Testis (tissue), 2 donors: ENCODE measurements at regions not wholly inside any gene's neighbourhood (a gene's known extent, or its start where the extent isn't known, plus 50 kb on each side); places are given as distances from the start of the nearest gene placed in this dataset.

ENCODE experiments used
- DNase-seq: peaks from one replicate; pipeline ENCODE4 v3.0.0-alpha.2; 2019
- H3K27ac ChIP-seq, 2 donors: fragments of 200-600 bp; sonication (generic); one replicate each; pipeline ENCODE4 v1.5.1; 2019
- H3K27me3 ChIP-seq: fragments of 200-600 bp; sonication (generic); one replicate; pipeline ENCODE4 v1.5.1; 2019
- H3K36me3 ChIP-seq: fragments of 200-600 bp; sonication (generic); one replicate; pipeline ENCODE4 v1.5.1; 2017; ENCODE audit warnings: low read depth; ENCODE audit errors: missing control alignments
- H3K4me1 ChIP-seq: fragments of 200-600 bp; sonication (generic); one replicate; pipeline ENCODE4 v1.5.1; 2019
- H3K4me3 ChIP-seq, 2 donors: fragments of 200-600 bp; sonication (generic); one replicate each; pipeline ENCODE4 v1.5.1; 2017 to 2019
- H3K9me3 ChIP-seq: fragments of 200-600 bp; sonication (generic); one replicate; pipeline ENCODE4 v1.5.1; 2017
- CTCF ChIP-seq, 3 experiments: fragments of 450-650 bp in 2 of 3; fragments of 200-600 bp in 1 of 3; sonication (generic) in 1 of 3; IDR thresholded peaks; one replicate each; pipeline ENCODE4 v1.5.1; 2016 to 2019; ENCODE audit warnings: antibody characterized with exemption in 3 of 3, mild to moderate bottlenecking in 2 of 3, moderate library complexity in 1 of 3
- POLR2A ChIP-seq: fragments of 450-650 bp; IDR thresholded peaks from one replicate; pipeline ENCODE4 v1.6.1; 2017; ENCODE audit warnings: antibody characterized with exemption, mild to moderate bottlenecking, moderate library complexity
- WGBS, 2 donors: methylation state at CpG; one replicate each; pipeline ENCODE4 v1.1.5; 2018; 5-methylcytosine and 5-hydroxymethylcytosine counted together
- intact Hi-C: fragments of 100-400 bp; cut with DNase I; formaldehyde crosslinking; loops from one replicate; pipeline ENCODE4 v1.15.1; 2023; ENCODE audit warnings: low total_unique reads

GRCh38 chr20:12824328-12825225 lies 184.2 kb upstream of the SPTLC3 start:
- Histone ChIP-seq H3K36me3 (no peaks in the 10 kb centered on the region), H3K9me3 (no peaks in the 10 kb centered on the region), H3K27me3 (no peaks in the 10 kb centered on the region), H3K27ac (peak overlapping the region in 1 of 2 donors; percentile 3), H3K4me3 (no peak overlapping the region), H3K4me1 (no peaks in the 10 kb centered on the region)
- TF ChIP-seq POLR2A, result no peak
- no peak for DNase-seq
- intact Hi-C loops, result no loop called here
- 35 to 41% methylated on average over 6 of the region's 6 CpGs for WGBS, 2 donors

- Histone ChIP-seq H3K36me3 (no peaks in the 10 kb centered on the region), H3K27me3 (no peaks in the 10 kb centered on the region), H3K27ac (no peak overlapping the region), H3K4me3 (no peak overlapping the region), H3K9me3 (no peaks in the 10 kb centered on the region), H3K4me1 (no peaks in the 10 kb centered on the region)
- DNase-seq, result no peak
- no peak for TF ChIP-seq POLR2A
- no peak for TF ChIP-seq CTCF (IDR thresholded peaks at IDR 0.05)
- intact Hi-C loops, result no loop called here
- WGBS, 2 donors, result 55 to 74% methylated on average over 6 of the region's 6 CpGs
Measured at GRCh38 chr20:12825226-12825595, 183.6 kb upstream of the SPTLC3 start.

- no peaks in the 10 kb centered on the region for H3K4me1 ChIP-seq
- H3K9me3 ChIP-seq, result no peaks in the 10 kb centered on the region
- 52 to 70% methylated on average over 2 of the region's 2 CpGs for WGBS, 2 donors
- no peaks in the 10 kb centered on the region for H3K27me3 ChIP-seq
- intact Hi-C loops, result no loop called here
- TF ChIP-seq CTCF (IDR thresholded peaks at IDR 0.05) (no peak), POLR2A (no peak)
- H3K4me3 ChIP-seq, result no peak overlapping the region
- no peak for DNase-seq
- H3K27ac ChIP-seq, result no peak overlapping the region
- H3K36me3 ChIP-seq, result no peaks in the 10 kb centered on the region
Measured at GRCh38 chr20:12827816-12828385, 180.9 kb upstream of the SPTLC3 start.

- WGBS, 2 donors, result 27 to 34% methylated on average over 5 of the region's 5 CpGs
- intact Hi-C loops, result no loop called here
- H3K4me1 ChIP-seq, result no peaks in the 10 kb centered on the region
- H3K4me3 ChIP-seq, result no peak overlapping the region
- no peaks in the 10 kb centered on the region for H3K9me3 ChIP-seq
- H3K27me3 ChIP-seq, result no peaks in the 10 kb centered on the region
- DNase-seq, result no peak
- no peak overlapping the region for H3K27ac ChIP-seq
- no peaks in the 10 kb centered on the region for H3K36me3 ChIP-seq
- TF ChIP-seq POLR2A (no peak), CTCF (IDR thresholded peaks at IDR 0.05) (no peak)
Measured at GRCh38 chr20:12829170-12829569, 179.6 kb upstream of the SPTLC3 start.

GRCh38 chr20:12833861-12834260 lies 174.9 kb upstream of the SPTLC3 start:
- intact Hi-C loops, result no loop called here
- Histone ChIP-seq H3K27ac (no peak overlapping the region), H3K4me3 (no peak overlapping the region), H3K4me1 (no peaks in the 10 kb centered on the region), H3K36me3 (no peaks in the 10 kb centered on the region), H3K9me3 (no peaks in the 10 kb centered on the region), H3K27me3 (no peaks in the 10 kb centered on the region)
- TF ChIP-seq CTCF (IDR thresholded peaks at IDR 0.05) (no peak), POLR2A (no peak)
- DNase-seq, result no peak
- 63 to 69% methylated on average over 1 of the region's 1 CpG for WGBS, 2 donors
